Germinal center (tissue), 1 donor: ENCODE measurements at regions not wholly inside any gene's neighbourhood (a gene's known extent, or its start where the extent isn't known, plus 50 kb on each side); places are given as distances from the start of the nearest gene placed in this dataset.

ENCODE experiments used
- DNase-seq: peaks from one replicate; pipeline ENCODE4 v3.0.0; 2012; ENCODE audit warnings: mixed read lengths, low spot score

DNA sequence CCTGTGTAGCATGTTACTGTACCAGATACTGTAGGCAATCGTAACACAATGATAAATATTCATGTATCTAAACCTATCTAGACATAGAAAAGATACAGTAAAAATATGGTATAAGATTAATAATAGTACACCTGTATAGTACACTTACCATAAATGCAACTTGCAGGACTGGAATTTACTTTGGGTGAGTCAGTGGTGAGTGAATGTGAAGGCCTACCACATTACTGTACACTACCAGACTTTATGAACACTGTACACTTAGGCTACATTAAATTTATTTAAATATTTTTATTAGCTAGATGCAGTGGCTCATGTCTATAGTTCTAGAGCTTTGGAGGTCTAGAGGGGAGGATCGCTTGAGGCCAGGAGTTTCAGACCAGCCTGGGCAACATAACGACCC, 186.6 kb upstream of the ROPN1 start:
- no peak for DNase-seq

DNA sequence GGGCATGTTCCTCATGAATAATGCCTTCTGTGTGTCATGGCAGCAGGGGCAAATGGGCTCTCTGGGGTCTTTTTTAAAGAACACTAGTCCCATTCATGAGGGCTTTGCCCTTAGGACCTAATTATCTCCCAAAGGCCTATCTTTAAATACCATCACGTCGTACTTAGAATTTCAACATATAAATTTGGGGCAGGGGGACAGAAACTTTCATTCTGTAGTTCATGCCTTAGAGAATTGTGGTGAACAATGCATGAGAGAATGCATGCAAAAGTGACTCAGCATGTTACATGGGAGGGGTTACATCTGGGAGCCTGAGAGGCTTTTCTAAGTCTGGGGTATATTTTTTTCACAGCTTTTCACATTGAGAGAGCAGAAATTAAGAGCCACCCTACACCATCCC, 208.5 kb upstream of the ROPN1 start:
- no peak for DNase-seq

DNA sequence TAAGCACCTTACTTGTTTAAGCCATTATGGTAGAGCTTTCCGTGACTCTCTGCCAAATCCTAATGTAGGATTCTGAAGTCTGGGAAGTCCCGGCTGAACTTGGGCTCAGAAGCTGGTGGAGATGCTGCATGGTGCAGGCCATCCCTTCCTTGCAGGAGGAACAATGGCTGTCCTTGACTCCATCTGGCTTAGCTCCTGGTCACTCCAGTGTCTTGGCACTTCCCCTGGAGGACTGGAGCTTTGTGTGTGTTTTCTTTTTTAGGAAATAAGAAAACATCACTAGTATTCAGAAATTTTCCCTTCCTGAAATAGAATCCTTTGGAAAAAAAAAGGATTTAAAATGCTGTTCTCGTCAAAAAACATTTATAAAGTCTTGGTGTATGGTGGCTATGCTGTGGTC, 209.3 kb upstream of the ROPN1 start:
- no peak for DNase-seq

DNA sequence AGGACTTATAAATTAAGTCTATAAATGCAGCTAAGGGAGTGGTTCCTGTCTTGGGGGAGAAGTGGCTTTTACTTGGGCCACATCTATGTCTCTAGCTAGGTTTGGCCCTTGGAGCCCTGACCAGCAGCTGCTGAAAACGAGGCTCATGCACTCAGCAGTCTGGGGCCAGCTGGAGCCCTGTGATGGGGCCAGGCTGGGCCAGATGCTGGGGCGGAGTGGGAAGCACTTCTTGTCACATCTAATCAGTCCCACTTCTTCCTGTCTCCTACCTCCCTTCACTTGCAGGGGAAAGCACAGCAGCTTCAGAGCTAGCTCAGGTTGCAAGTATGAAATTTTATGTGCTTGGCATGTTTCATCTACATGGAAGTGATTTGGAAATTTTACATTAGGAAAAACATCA, 209.9 kb upstream of the ROPN1 start:
- DNase-seq, result no peak

DNA sequence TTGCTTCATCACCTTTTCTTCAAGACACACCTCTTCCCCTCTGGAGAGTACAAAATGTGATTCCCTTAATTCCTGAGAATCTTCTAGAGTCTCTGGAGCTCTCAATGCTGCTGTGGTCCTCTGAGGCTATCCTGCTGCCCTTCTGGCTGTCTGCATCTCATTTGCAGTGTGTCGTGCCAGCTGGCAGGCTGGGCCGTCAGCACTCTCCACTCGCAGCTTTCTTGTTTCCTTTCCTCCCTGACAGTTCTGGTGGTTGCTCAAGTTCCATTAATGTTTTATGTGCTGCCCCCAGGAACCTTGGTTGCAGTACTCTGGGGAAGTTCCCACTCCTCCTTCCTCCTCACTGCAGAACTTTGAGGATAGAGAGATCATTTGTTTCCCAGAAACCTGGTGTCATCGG, 210.8 kb upstream of the ROPN1 start:
- DNase-seq, result no peak

DNA sequence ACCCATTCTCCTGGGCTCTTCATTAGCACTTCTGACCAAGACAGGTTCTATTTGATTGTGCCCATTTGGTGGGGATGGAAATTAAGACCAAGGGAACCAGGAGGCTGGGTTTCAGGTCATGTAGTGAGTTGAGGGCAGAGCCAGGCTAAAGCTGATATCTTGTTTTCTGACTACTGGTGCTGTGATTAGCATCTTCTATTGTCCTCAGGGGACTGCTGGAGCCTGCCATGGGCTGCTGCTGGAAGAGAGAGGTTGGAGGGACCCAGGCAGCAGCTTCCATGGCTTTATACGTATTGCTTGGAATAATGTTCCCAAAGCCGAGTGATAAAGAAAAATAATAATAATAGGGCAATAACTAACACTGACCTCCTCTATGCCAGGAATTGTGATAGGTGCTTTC, 211.4 kb upstream of the ROPN1 start:
- DNase-seq, result no peak

DNA sequence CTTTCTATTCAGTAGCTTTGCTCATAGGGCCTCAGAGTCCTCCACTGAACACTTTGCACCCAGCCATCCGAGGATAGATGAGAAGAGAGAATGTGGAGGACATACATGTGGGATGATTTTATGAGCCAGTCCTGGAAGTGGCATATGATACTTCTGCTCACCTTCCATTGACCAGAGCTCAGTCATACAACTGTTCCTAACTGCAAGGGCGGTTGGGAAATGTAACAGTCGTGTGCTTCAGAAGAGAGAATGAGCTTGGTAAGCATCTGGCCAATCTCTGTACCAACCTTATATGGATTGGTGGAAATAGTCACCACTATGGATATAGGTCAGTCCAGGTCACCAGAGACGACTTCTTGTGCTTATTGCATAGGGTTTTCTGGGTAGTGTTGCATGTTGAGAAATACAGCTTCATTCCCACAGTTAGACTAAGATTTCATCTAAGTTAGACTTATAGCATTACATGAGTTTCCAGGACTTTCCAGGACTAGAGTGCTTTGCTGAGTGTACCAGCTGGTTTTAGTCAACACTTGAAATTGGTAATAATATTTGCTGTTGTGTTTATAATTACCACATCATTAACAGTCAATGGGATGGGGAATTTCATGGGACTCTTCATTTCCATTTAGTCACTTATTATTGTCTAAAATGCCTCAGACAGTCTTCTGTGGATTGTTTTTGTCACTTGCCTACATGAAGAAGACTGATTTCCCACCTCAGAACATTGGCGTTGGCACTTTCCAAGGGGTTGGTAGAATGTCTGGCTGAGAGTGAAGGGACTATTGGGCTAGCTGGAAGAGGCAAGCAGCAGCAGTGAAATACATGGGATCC, 214.5 kb upstream of the ROPN1 start:
- DNase-seq, result no peak

DNA sequence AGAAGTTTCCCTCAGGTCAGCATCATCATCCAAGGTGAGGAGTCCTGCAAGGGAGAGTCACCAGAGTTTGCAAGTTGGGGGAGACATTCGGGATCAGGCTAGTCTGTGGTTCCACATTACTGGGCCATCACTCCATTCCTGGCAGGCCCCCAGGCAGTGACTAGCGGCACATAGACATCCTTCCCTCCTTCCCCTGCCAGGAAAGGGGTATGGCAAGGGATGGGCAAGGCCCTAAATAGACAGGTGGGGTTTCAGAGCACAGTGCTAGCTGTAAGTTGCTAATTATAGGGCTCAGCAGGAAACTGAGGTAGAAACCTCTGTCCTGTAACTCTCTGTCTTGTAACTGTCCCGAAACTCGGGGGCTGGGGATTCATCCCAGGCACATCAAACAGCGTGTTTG, 215.2 kb upstream of the ROPN1 start:
- DNase-seq, result no peak

DNA sequence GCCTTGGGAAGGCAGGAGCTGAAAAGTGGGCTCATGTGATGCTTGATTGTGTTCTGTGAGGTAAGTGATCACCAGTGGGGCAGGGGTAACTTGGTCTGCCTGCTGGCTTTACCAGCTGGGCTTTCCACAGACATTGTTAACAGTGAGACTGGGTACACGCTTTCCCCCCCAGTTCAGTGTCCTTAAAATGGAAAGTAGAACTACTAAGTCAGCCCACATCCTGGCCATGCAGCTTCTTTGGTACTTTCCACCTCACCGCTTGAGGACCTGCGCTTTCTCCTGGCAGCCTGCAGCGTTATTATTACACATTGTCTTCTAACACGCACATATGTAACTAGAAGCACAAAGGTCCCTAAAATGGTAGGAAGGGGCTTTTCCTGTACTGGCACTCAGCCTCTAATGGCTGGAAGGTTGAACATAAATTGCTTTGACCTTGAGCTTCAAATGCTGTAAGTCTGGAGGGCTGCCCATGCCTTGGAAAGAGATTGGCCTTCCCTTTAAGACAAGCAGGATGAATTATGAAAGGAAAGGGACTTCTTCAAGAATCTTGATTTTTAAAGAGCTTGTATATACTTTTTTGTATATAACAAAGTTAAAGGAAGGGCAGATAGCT, 216.1 kb upstream of the ROPN1 start:
- DNase-seq, result no peak

DNA sequence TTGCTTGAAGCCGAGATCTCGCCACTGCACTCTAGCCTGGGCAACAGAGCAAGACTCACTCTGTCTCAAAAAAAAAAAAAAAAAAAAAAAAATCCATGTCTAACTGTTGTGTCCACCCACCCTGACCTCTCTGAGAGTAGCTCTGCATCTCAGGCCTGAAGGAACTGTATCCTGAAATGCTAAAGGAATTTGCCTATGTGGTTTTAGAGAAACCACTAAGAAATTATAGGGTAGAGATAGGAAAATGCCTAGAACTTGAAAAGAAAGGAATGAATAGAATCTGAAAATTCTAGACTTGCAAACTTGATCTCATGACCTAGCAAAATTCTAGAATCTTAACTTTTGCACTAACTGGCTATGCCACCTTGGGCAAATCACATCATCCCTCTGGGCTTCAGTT, 217.5 kb upstream of the ROPN1 start:
- no peak for DNase-seq

DNA sequence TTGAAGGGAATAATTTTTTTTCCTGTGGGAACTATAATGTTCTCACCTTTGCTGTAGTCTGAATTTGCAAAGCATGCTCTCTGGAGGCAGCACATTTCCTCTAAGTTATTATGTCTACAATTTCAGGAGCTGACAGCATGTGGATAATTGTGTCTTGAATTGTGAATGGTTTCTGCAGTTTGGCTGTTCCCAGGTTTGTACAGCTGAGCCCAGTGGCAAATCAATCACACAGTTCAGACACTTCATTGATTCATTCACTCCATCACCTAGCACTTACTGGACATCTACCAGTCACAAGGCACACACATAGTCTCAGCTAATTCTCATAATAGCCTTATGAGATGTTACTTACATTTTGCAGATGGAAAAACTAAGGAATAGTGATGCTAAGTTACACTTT, 219.0 kb upstream of the ROPN1 start:
- no peak for DNase-seq

DNA sequence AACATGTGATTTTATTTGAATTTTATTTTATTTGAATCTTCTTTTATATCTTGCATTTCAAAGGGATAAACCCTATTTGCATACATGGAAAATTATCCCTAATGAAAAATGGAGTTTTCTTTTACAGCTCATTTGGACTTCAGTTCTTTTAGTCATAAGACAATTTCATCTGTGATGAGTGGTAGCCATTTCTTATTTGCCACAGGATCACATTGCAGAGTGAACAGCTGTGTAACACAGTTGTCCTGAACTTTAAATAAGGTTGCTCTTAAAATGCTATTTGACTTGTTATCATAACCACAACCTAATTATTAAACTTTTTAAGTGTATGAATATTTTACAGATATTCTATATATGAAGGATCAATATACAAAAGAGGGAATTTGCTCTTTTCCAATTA, 221.7 kb upstream of the ROPN1 start:
- no peak for DNase-seq

DNA sequence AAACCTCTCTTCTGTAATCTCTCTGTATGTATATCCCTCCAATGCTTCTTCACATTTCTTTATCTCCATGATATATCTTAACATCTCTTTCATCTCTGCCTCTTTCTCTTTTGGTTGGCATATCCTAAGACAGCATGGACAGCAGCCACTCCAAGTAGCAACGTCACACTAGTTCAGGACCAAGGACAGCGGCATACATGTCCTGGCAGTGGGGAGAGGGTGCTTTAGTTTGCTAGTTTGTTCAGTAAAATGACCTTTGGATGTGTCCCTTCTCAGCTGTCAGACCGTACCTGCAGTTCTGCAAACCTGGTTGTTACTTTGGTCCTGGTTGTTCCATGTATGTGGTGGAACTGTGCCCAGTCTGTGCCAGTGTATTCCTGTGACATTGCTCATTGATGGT, 225.6 kb upstream of the ROPN1 start:
- DNase-seq, result no peak

DNA sequence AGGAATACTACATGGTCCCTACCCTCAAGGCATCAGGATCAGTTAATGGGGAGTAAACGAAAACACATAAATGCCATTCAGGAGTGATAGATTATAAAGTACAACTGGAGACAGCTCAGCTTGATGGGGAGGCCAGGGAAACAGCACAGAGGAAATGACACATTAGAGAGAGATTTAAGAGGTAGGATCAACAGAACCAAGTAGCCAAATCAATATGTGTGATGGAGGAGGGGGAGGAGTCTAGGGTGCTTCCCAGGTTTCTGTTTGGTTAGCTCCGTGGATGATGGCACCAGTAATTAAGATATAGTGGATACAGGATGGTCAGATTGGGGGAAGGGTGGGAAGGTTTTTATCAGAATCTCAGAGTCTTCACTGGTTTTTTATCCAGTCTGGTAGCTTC, 229.5 kb upstream of the ROPN1 start:
- no peak for DNase-seq

DNA sequence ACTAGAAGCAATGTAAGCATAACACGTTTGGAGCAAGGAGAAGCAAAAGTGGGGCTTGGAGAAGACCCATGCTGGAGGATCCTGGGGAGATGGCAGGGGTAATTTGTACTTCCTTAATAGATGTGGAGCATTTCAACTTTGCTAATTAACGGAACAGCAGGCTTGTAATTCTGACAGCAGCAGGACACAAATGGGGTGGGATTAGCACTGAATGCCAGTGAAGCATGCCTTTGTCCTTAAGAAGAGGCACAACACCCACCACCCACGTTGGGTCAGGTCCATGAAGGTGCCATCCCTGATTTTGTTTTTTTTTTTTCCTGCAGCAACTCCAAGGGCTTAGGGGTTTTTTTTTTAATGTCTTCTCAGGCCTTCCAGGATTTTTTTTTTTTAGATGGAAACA, 231.9 kb upstream of the ROPN1 start:
- DNase-seq, result no peak

DNA sequence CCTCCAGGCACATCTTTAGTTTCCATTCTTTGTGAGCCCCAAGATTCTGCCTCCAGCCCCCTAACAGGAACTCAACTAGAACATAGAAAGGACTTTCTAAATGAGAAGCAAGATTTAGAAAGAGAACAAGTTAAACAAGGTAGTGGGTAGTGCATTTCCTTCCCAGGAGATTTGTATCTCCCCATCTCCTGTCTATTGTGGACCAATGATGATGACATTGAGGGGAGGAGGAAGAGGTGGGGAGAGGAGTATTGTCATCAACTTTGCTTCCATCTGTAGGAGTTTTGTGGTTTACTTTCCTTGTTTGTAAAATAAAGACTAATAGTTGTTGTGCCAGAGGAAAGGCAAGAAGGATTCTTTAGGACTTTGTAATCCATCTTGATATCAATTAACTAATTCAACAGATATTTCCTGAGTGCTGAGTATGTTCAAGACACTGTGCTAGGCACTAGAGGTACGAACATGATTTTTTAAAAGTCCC, 235.3 kb upstream of the ROPN1 start:
- DNase-seq, result no peak

DNA sequence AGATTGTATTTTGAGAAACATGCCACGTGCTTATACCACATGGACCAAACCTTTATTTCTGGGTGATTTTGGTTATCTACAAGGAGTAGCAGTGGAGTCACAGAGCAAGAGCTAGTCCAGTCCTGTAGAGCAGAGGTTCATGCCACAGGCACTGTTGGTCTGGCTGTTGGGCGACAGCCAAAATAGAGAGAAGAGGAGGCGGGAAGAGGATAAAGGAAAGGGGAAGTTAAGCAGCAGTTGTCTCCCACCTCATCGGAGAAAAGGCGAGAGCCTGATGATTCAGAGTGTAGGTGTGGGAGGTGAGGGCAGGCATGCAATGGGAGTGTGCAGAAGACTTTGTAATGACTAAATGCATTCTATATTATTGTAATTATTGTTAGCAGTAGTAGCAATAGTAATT, 237.5 kb upstream of the ROPN1 start:
- no peak for DNase-seq

DNA sequence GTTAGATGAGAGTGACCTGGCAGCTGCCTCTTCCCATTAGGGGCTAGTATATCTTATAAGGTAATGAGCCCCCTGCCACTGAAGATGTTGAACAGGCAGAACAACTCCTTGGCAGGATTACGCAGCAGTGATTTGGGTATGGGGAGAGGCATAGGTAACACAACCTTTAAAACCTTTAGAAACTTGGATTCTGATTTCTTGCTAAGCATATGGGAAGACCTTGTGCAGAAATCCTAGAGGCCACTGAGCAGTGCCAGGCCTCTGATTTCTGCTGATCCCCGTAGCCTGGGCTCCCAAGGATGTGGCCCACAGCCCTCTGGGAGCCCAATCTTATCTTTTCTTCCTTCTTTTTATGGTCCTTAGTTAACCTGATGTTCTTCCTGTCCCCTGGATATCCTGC, 237.9 kb upstream of the ROPN1 start:
- no peak for DNase-seq

DNA sequence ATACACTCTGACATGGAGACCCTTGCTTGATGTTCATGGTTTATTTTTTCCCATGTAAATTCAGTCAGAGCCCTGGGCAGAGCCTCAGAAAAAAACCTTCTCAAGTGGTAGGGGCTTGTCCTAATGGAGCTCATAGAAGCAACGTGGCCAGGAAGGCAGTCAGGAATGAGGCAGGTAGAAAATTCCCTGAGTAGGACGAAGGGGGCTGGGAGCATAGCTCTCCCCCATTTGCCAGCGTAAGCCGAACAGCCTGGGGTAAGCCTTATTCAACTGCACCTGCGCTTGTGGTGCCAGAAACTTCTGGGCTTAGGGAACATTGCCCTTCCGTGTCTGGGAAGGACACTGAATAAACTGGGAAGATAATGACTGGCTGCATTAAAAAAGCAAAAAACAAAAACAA, 238.5 kb upstream of the ROPN1 start:
- DNase-seq, result no peak

DNA sequence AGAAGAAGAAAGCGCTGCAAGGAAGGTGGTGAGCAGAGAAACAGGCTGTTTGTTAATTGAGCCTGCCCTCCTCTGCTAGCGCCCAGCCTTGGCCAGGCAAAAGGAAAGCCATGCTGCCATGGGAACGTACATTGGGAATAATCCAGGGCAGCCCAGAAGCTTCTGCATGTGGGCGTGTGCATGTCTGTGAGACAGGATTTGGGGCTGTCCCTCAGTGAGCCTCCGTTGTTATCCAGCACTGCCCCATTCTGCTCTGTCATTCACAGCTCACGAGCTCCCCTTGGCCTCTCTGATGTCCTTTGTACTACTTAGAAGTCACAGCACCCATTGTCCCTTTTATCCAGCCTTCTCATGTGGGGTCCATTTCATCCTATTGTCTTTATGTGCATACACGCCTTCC, 239.1 kb upstream of the ROPN1 start:
- DNase-seq, result no peak

DNA sequence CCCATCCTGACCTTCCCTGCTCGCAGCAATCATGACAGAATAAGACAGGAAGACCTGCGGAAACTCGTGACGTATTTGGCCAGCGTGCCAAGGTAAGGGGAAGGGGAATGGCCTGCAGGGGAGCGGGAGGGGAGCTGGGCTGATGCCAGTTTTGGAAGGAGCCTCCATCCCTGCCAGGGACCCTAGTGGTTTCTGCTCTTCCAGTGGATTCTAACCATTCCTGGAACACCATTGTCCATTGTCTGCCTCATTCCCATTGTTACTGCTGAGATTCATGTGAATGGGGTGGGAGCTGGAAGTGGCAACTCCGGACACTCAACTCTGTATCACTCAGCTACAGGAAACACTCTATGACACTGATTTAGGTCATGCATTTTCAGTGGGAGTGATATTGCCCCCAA, 242.9 kb upstream of the ROPN1 start:
- DNase-seq, result no peak

DNA sequence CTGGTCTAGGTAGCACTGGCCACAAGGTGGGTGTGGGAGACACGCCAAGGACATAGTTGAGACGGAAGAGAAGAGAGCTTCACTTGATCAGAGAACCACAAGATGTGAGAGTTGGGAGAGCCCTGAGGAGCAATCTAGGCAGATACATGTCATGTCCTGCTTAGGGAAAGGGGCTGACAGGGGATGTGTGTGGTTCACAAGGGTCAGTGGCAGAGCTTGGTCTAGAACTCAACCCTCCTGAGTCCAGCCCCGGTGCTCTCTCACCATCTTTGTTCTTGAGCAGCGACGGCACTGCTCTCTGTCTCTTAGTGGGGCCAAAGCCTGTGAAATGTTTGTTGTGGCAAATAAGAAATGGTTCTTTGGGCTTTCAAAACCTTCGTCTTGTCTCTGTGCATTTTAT, 243.5 kb upstream of the ROPN1 start:
- no peak for DNase-seq

DNA sequence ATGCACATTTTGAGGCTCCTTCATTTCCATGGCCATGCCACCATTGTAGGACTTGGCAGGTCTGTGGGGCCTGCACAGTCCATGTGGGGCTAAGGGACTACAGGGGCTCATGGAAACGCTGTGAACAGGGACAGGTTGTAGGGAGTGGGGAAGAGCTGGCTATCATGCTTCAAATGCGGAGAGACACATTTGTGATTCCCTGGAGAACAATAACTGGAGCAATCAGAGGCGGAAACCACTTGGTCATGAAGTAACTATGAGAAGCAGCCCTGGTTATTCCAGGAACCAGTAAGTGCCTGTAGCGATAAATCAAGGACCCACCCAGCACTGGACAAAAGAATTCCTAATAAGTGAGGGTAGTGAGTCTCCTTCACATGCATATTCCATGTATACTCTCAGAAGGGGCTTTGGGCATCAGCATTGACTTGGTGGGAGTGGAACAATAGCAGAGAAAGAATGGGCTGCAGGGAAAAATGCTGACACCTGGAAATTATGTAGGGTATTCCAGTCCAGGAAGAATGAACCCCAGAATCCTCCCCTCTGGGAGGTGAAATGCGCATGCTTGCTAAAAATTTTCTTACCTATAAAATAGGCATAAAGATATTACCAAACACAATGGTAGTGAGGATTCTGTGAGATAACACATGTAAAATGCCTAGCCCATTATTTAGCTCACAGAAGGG, 251.4 kb upstream of the ROPN1 start:
- no peak for DNase-seq
